ENCODE measurements at regions not wholly inside any gene's neighbourhood (a gene's known extent, or its start where the extent isn't known, plus 50 kb on each side); places are given as distances from the start of the nearest gene placed in this dataset.
"Not testable (repeated sequence)": the region's sequence is repeated elsewhere in the genome, so short reads cannot be mapped to it uniquely, and the experiment has no call there.

- no peak for TF ChIP-seq JUND (IDR thresholded peaks at IDR 0.05; ENCODE audit: low read depth)
- no peak for DNase-seq (ENCODE audit: low read depth in 1 of 2, low spot score in 1 of 2)
- in situ Hi-C loops (cut with HindIII; ENCODE audit: low pct_unique_long_range_greater_than_20kb, low sequenced_read_pairs), result no loop called here
Measured at GRCh38 chr7:66497346-66497745, 131.3 kb upstream of the KCTD7 start.

GRCh38 chr7:66500087-66500486 is 128.6 kb upstream of the KCTD7 start:
- in situ Hi-C loops (cut with HindIII; ENCODE audit: low pct_unique_long_range_greater_than_20kb, low sequenced_read_pairs), result no loop called here
- TF ChIP-seq JUND (IDR thresholded peaks at IDR 0.05; ENCODE audit: low read depth), result no peak
- DNase-seq (ENCODE audit: low read depth in 1 of 2, low spot score in 1 of 2), result no peak

GRCh38 chr7:66502230-66503035 is 126.2 kb upstream of the KCTD7 start:
- in situ Hi-C loops (cut with HindIII; ENCODE audit: low pct_unique_long_range_greater_than_20kb, low sequenced_read_pairs), result no loop called here
- no peak for TF ChIP-seq JUND (IDR thresholded peaks at IDR 0.05; ENCODE audit: low read depth)
- no peak for DNase-seq (ENCODE audit: low read depth in 1 of 2, low spot score in 1 of 2)

- no peak for TF ChIP-seq JUND (IDR thresholded peaks at IDR 0.05; ENCODE audit: low read depth)
- in situ Hi-C loops (cut with HindIII; ENCODE audit: low pct_unique_long_range_greater_than_20kb, low sequenced_read_pairs), result no loop called here
Measured at GRCh38 chr7:66503036-66503370, 125.7 kb upstream of the KCTD7 start.

GRCh38 chr7:66503551-66504031 is 125.1 kb upstream of the KCTD7 start:
- no peak for DNase-seq (ENCODE audit: low read depth in 1 of 2, low spot score in 1 of 2)
- in situ Hi-C loops (cut with HindIII; ENCODE audit: low pct_unique_long_range_greater_than_20kb, low sequenced_read_pairs), result no loop called here
- TF ChIP-seq JUND (IDR thresholded peaks at IDR 0.05; ENCODE audit: low read depth), result no peak

More at GRCh38 chr7:66503036-66503370, 125.7 kb upstream of the KCTD7 start:
- no peak for DNase-seq (ENCODE audit: low read depth in 1 of 2, low spot score in 1 of 2)

- in situ Hi-C loops (cut with HindIII; ENCODE audit: low pct_unique_long_range_greater_than_20kb, low sequenced_read_pairs), result no loop called here
- no peak for TF ChIP-seq JUND (IDR thresholded peaks at IDR 0.05; ENCODE audit: low read depth)
- DNase-seq (ENCODE audit: low read depth in 1 of 2, low spot score in 1 of 2), result no peak
Measured at GRCh38 chr7:66504131-66504530, 124.5 kb upstream of the KCTD7 start.

GRCh38 chr7:66505009-66505408 is 123.7 kb upstream of the KCTD7 start:
- in situ Hi-C loops (cut with HindIII; ENCODE audit: low pct_unique_long_range_greater_than_20kb, low sequenced_read_pairs), result no loop called here
- DNase-seq (ENCODE audit: low read depth in 1 of 2, low spot score in 1 of 2), result no peak
- no peak for TF ChIP-seq JUND (IDR thresholded peaks at IDR 0.05; ENCODE audit: low read depth)

- DNase-seq (ENCODE audit: low read depth in 1 of 2, low spot score in 1 of 2), result no peak
- no peak for TF ChIP-seq JUND (IDR thresholded peaks at IDR 0.05; ENCODE audit: low read depth)
- in situ Hi-C loops (cut with HindIII; ENCODE audit: low pct_unique_long_range_greater_than_20kb, low sequenced_read_pairs), result no loop called here
Measured at GRCh38 chr7:66505531-66506451, 122.9 kb upstream of the KCTD7 start.

GRCh38 chr7:66506703-66507102 is 122.0 kb upstream of the KCTD7 start:
- in situ Hi-C loops (cut with HindIII; ENCODE audit: low pct_unique_long_range_greater_than_20kb, low sequenced_read_pairs); DNase-seq (ENCODE audit: low read depth in 1 of 2, low spot score in 1 of 2): not testable (repeated sequence)

- TF ChIP-seq JUND (IDR thresholded peaks at IDR 0.05; ENCODE audit: low read depth), result no peak
Measured at GRCh38 chr7:66507764-66508296, 120.9 kb upstream of the KCTD7 start.

GRCh38 chr7:66508431-66508830 is 120.2 kb upstream of the KCTD7 start:
- DNase-seq (ENCODE audit: low read depth in 1 of 2, low spot score in 1 of 2), result no peak
- no peak for TF ChIP-seq JUND (IDR thresholded peaks at IDR 0.05; ENCODE audit: low read depth)
- in situ Hi-C loops (cut with HindIII; ENCODE audit: low pct_unique_long_range_greater_than_20kb, low sequenced_read_pairs), result no loop called here

More at GRCh38 chr7:66507764-66508296, 120.9 kb upstream of the KCTD7 start:
- in situ Hi-C loops (cut with HindIII; ENCODE audit: low pct_unique_long_range_greater_than_20kb, low sequenced_read_pairs), result no loop called here
- DNase-seq (ENCODE audit: low read depth in 1 of 2, low spot score in 1 of 2), result no peak

- no peak for DNase-seq (ENCODE audit: low read depth in 1 of 2, low spot score in 1 of 2)
- no peak for TF ChIP-seq JUND (IDR thresholded peaks at IDR 0.05; ENCODE audit: low read depth)
- in situ Hi-C loops (cut with HindIII; ENCODE audit: low pct_unique_long_range_greater_than_20kb, low sequenced_read_pairs), result no loop called here
Measured at GRCh38 chr7:66514050-66514449, 114.6 kb upstream of the KCTD7 start.
